MG63 (cell line): ENCODE measurements at regions not wholly inside any gene's neighbourhood (a gene's known extent, or its start where the extent isn't known, plus 50 kb on each side); places are given as distances from the start of the nearest gene placed in this dataset.
"Not testable (repeated sequence)": the region's sequence is repeated elsewhere in the genome, so short reads cannot be mapped to it uniquely, and the experiment has no call there.

ENCODE experiments used
- DNase-seq: peaks from one replicate; pipeline ENCODE4 v3.0.0-alpha.2; 2020
- H3K27me3 ChIP-seq: fragments of 250-450 bp; sonication (Bioruptor Pico); 2 replicates; pipeline ENCODE4 v1.5.1; 2020; ENCODE audit warnings: mild to moderate bottlenecking, moderate library complexity
- H3K36me3 ChIP-seq: fragments of 250-450 bp; sonication (Bioruptor Pico); 2 replicates; pipeline ENCODE4 v1.5.1; 2020; ENCODE audit warnings: mild to moderate bottlenecking, moderate library complexity
- H3K4me3 ChIP-seq: fragments of 250-450 bp; sonication (Bioruptor Pico); 2 replicates; pipeline ENCODE4 v1.5.1; 2020; ENCODE audit warnings: mild to moderate bottlenecking, moderate library complexity
- H3K9me3 ChIP-seq: fragments of 250-450 bp; sonication (Bioruptor Pico); 2 replicates; pipeline ENCODE4 v1.5.1; 2020; ENCODE audit warnings: mild to moderate bottlenecking, moderate library complexity

GRCh38 chr20:51125780-51126179 is 102.9 kb upstream of the KCNG1 start:
- Histone ChIP-seq H3K27me3 (no peaks in the 10 kb centered on the region), H3K36me3 (no peaks in the 10 kb centered on the region), H3K9me3 (no peaks in the 10 kb centered on the region), H3K4me3 (no peak overlapping the region)
- no peak for DNase-seq

DNA sequence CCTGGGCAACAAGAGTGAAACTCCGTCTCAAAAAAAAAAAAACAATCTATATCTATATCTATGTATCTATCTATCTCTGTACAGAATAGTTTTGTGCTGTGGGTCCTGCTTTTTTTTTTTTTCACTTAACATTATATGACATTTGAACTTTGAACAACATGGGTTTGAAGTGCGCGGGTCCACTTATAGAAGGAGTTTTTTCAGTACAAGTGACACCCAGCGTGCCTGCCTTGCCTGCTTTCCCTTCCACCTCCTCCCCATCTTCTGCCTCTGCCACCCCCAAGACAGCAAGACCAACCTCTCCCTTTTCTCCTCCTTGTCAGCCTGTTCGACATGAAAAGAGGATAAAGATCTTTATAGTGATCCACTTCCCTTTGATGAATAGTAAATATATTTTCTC is 102.2 kb upstream of the KCNG1 start:
- Histone ChIP-seq H3K36me3 (no peaks in the 10 kb centered on the region), H3K27me3 (no peaks in the 10 kb centered on the region), H3K4me3 (no peak overlapping the region), H3K9me3 (no peaks in the 10 kb centered on the region)
- no peak for DNase-seq

DNA sequence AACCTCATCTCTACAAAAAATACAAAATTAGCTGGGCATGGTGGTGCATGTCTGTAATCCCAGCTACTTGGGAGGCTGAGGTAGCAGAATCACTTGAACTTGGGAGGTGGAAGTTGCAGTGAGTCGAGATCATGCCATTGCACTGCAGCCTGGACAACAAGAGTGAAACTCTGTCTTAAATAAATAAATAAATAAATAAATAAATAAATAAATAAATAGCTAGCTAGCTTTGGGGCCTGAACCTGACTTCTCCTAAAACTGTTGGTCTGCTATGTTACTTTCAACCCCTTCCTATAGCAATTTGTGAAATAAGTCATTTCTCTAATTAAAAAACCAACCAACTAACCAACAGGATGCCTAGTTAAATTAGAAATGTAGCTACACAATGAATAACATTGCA is 101.0 kb upstream of the KCNG1 start:
- not testable (repeated sequence) for H3K36me3 ChIP-seq, H3K9me3 ChIP-seq, H3K27me3 ChIP-seq, H3K4me3 ChIP-seq, DNase-seq

GRCh38 chr20:51122931-51123658 is 100.2 kb upstream of the KCNG1 start:
- Histone ChIP-seq H3K27me3 (no peaks in the 10 kb centered on the region), H3K36me3 (no peaks in the 10 kb centered on the region), H3K9me3 (no peaks in the 10 kb centered on the region), H3K4me3 (no peak overlapping the region)
- no peak for DNase-seq

DNA sequence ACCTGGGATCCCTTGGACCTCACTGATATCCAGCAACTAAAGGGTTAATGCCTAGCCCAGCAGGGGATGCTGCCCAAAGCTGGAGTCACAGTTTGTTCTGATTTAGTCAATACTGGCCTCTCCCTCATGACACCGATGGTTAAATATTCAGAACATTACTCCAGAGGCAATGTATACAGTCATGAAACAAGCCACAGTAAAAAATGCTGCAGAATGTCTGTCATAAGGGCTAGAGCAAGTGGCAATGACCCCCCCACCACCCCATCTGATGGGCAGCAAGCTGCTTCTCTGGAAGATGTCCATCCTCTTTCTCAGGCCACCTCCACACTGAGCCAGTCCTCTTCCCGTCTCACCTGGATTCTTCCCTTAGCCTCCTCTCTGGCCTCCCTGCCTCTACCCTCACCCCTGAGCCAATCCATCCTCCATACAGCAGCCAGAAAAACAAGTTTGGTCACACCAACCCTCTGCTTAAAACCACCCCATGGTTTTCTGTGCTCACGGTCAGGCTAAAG is 99.0 kb upstream of the KCNG1 start:
- Histone ChIP-seq H3K9me3 (no peaks in the 10 kb centered on the region), H3K27me3 (no peaks in the 10 kb centered on the region), H3K36me3 (no peaks in the 10 kb centered on the region), H3K4me3 (no peak overlapping the region)
- peak; percentile 30 for DNase-seq

GRCh38 chr20:51121272-51121671 is 98.4 kb upstream of the KCNG1 start:
- Histone ChIP-seq H3K36me3 (no peaks in the 10 kb centered on the region), H3K9me3 (no peaks in the 10 kb centered on the region), H3K27me3 (no peaks in the 10 kb centered on the region), H3K4me3 (no peak overlapping the region)
- DNase-seq, result peak; percentile 38

- Histone ChIP-seq H3K27me3 (no peaks in the 10 kb centered on the region), H3K9me3 (no peaks in the 10 kb centered on the region), H3K4me3 (no peak overlapping the region), H3K36me3 (no peaks in the 10 kb centered on the region)
- no peak for DNase-seq
Observed at GRCh38 chr20:51120868-51121267, 98.0 kb upstream of the KCNG1 start.

GRCh38 chr20:51120438-51120837 is 97.5 kb upstream of the KCNG1 start:
- Histone ChIP-seq H3K9me3 (no peaks in the 10 kb centered on the region), H3K36me3 (no peaks in the 10 kb centered on the region), H3K27me3 (no peaks in the 10 kb centered on the region), H3K4me3 (no peak overlapping the region)
- no peak for DNase-seq

DNA sequence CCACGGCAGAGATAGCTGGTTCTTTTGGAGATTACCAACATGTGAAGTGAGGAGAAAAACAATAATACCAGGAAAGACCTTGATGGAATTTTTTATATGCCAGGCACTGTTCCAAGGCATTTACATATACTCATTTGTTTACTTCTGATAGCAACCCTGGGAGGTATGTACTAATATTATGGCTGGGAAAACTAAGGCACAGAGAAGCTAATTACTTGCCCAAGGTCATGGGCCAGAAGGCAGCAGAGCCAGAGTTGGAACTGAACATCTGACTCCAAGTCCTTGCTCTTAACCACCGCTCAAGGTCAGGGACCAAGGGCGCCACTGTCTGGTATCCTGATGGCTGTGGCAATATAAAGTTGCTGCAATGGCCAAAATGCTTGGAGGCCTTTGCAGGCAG is 97.0 kb upstream of the KCNG1 start:
- no peaks in the 10 kb centered on the region for H3K36me3 ChIP-seq

GRCh38 chr20:51118985-51119527 is 96.1 kb upstream of the KCNG1 start:
- DNase-seq, result no peak
- Histone ChIP-seq H3K36me3 (no peaks in the 10 kb centered on the region), H3K9me3 (no peaks in the 10 kb centered on the region), H3K27me3 (no peaks in the 10 kb centered on the region), H3K4me3 (no peak overlapping the region)

More for the DNA sequence above, 97.0 kb upstream of the KCNG1 start:
- Histone ChIP-seq H3K4me3 (no peak overlapping the region), H3K9me3 (no peaks in the 10 kb centered on the region), H3K27me3 (no peaks in the 10 kb centered on the region)
- no peak for DNase-seq

- no peaks in the 10 kb centered on the region for H3K36me3 ChIP-seq
- H3K4me3 ChIP-seq, result no peak overlapping the region
- no peaks in the 10 kb centered on the region for H3K9me3 ChIP-seq
- H3K27me3 ChIP-seq, result no peaks in the 10 kb centered on the region
- DNase-seq, result no peak
Observed at GRCh38 chr20:51118216-51118615, 95.3 kb upstream of the KCNG1 start.

DNA sequence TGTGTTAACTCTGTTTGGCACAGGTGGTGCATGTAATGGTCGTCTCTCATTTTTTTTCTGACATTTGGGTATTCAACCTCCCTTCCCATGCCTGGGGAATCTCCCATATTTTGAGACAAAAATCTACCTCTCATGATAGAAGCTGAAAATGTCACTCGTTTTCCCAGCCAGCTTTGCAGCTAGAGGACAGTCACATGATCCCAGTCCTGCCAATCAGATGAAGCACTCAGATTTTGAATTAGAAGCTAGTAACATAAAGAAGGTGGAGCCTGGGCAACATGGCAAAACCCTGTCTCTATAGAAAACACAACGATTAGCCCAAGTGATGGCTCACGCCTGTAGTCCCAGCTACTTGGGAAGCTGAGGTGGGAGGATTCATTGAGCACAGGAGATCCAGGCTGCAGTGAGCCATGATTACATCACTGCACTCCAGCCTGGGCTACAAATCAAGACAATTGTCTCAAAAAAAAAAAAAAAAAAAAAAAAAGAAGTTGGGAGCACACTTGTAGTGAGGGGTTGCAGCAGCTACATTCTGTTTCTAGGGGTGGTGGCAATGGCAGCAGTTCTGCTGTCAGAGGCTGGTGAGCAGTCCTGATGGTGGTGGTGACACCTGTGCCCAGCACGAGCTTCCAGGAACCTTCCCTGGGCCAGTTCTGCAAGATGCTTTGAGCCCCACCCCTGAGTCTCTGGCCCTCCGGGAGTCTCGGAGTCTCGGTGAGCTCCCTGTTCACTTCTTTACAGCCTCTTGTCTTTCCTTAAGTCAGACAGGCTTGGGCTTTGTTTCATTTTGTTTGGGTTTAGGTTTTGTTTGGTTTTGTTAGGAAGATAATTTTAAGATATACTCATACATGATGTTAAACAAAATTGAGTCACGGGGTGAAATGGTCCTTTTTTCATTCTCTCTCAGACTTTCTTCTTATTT is 94.1 kb upstream of the KCNG1 start:
- DNase-seq, result peak; percentile 26
- no peak overlapping the region for H3K4me3 ChIP-seq

DNA sequence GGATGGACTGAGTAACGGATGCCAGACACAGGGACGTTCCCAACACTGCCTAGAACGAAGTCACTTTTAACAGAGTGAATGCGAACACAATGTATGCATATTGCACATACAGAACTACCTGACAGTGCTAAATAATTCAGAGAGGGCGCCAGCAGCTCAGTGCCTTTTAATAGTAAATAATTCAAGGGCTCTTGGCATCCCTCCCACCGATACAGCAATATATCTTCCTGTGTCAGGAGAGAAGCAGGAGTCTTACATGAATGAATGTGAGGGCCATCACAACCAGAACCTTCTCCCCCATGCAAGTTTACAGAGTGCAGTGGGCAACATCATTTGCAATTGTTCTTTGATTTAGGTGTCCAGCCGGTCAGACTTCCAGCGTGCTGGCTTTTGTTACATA is 88.4 kb upstream of the KCNG1 start:
- Histone ChIP-seq H3K27me3 (peaks cover 36% of the 10 kb centered on the region), H3K36me3 (no peaks in the 10 kb centered on the region), H3K4me3 (no peak overlapping the region), H3K9me3 (no peaks in the 10 kb centered on the region)
- no peak for DNase-seq

More for the DNA sequence above, 94.1 kb upstream of the KCNG1 start:
- Histone ChIP-seq H3K27me3 (no peaks in the 10 kb centered on the region), H3K9me3 (no peaks in the 10 kb centered on the region), H3K36me3 (no peaks in the 10 kb centered on the region)

DNA sequence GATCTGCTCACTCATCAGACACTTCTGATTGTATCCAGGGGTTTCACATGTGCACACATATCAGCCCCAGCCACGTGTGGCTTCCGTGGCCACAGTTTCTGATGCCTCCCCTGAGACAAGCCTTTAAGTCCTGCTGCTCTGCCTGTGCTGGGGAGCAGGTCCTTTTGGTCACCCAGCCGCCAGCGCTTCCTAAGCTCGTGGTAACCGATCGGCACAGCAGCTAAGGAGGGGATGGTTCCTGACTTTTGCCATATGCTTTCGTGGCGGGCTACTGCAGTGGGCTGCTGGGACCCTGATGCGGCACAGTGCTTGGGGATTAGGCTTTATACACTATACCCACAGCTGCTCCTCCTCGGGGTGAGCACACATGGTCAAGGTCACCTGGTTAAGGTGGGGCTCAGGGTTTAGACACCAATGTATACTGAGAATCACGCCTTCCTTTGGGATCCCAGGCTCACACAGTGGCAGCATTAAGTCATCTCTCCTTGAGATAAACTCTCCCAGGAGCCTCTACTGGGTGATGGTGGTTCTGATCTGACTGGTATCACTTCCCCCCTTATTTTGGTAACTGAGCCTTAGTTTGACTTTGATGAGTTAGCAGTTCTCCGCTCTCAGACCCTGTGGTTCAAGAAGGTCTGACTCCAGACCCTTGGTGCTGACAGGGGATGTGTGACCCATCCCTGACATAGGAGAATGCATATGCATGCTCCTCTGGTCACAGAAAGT is 85.9 kb upstream of the KCNG1 start:
- no peak for DNase-seq
- H3K9me3 ChIP-seq, result no peaks in the 10 kb centered on the region
- H3K36me3 ChIP-seq, result no peaks in the 10 kb centered on the region
- no peak overlapping the region for H3K4me3 ChIP-seq
- H3K27me3 ChIP-seq, result peaks cover 36% of the 10 kb centered on the region

DNA sequence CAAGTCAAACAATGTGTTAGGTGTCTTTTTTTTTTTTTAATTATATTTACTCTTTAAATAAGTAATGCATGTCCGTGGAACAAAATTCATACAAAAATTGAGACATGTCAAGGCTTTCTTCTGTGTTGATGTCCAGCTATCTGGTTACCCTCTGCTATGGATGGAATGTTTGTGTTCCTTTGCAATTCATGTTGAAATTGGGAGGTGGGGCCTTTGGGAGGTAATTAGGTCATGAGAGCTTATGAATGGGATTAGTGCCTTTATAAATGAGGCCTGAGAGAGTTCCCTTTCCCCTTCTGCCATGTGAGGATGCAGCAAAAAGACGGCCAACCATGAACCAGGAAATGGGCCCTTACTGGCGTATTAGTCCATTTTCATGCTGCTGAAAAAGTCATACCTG is 83.1 kb upstream of the KCNG1 start:
- no peaks in the 10 kb centered on the region for H3K36me3 ChIP-seq
- peaks cover 33% of the 10 kb centered on the region for H3K27me3 ChIP-seq
- no peak overlapping the region for H3K4me3 ChIP-seq
- H3K9me3 ChIP-seq, result no peaks in the 10 kb centered on the region
- no peak for DNase-seq

DNA sequence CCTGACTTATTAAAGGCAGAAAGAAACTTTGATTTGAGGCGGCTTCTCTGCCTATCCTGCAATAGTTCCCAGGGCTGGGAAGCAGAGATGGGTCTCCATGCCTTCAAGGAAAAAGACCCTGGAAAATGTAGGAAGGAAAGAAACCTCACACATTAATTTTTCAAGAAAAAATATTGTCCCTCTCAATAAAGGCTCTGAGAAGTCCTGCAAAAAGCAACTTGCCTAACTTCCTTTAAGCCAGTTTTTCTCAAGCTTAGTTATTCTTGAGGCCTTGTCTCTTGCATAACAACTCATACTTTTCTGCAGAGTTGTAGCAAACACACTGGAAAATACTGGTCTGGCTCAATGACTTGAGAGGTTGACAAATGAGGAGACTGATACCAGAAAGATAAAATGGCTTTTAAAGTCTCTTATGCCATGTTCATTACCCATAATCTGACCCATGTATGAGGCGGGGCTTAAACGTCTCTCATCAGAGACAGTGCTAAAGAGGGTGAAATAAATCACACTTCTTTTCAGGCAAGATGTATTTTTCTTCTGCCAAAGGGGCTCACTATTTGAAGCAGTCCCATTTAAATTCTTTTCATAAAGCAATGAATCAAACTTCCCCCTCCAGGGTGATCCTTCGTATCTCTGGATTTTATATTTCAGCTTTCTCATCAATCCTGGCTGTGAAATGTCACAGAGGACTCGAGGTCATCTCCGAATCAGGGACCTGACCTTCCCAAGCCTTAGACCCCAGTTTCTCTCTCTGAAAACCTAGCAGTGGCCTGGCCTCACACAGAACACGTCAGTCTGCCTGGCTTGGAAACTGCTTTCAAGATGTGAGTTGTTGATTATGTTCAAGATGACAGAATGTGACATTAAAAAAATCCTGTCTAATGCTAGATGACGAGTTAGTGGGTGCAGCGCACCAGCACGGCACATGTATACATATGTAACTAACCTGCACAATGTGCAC is 82.3 kb upstream of the KCNG1 start:
- Histone ChIP-seq H3K36me3 (no peaks in the 10 kb centered on the region), H3K27me3 (peaks cover 28% of the 10 kb centered on the region), H3K4me3 (no peak overlapping the region), H3K9me3 (no peaks in the 10 kb centered on the region)
- no peak for DNase-seq
